HG03342 (cell line): ENCODE measurements at regions not wholly inside any gene's neighbourhood (a gene's known extent, or its start where the extent isn't known, plus 50 kb on each side); places are given as distances from the start of the nearest gene placed in this dataset.
A peak's percentile ranks its signal among the peaks of the same experiment; 100 is the strongest.
"Not testable (repeated sequence)": the region's sequence is repeated elsewhere in the genome, so short reads cannot be mapped to it uniquely, and the experiment has no call there.

Source experiments
- ATAC-seq: cut with Tn5 transposase; IDR thresholded peaks from one replicate; pipeline ENCODE4 v1.9.1; 2021; ENCODE audit warnings: mild to moderate bottlenecking, moderate library complexity; ENCODE audit not compliant: unreplicated experiment

GRCh38 chr13:50256536-50257321 lies 241.5 kb downstream of the KCNRG start:
- ATAC-seq: not testable (repeated sequence)

- ATAC-seq: no peak
Observed at GRCh38 chr13:50257646-50258045, 242.4 kb downstream of the KCNRG start.

GRCh38 chr13:50261130-50261901 lies 246.1 kb downstream of the KCNRG start:
- no peak for ATAC-seq

GRCh38 chr13:50267066-50267465 lies 251.8 kb downstream of the KCNRG start:
- ATAC-seq: no peak

GRCh38 chr13:50267917-50268316 lies 252.7 kb downstream of the KCNRG start:
- no peak for ATAC-seq

GRCh38 chr13:50268500-50268899 lies 253.3 kb downstream of the KCNRG start:
- ATAC-seq: no peak

- no peak for ATAC-seq
Observed at GRCh38 chr13:50274181-50274580, 258.9 kb downstream of the KCNRG start.

- no peak for ATAC-seq
Observed at GRCh38 chr13:50275392-50276063, 260.3 kb downstream of the KCNRG start.

- no peak for ATAC-seq
Observed at GRCh38 chr13:50276550-50276949, 261.3 kb downstream of the KCNRG start.

GRCh38 chr13:50277127-50277526 lies 261.9 kb downstream of the KCNRG start:
- no peak for ATAC-seq

GRCh38 chr13:50277906-50278305 lies 262.7 kb downstream of the KCNRG start:
- no peak for ATAC-seq

- no peak for ATAC-seq
Observed at GRCh38 chr13:50280441-50280937, 265.2 kb downstream of the KCNRG start.

- ATAC-seq: no peak
Observed at GRCh38 chr13:50282016-50282415, 266.8 kb downstream of the KCNRG start.

- ATAC-seq: no peak
Observed at GRCh38 chr13:50283017-50283416, 267.8 kb downstream of the KCNRG start.

- peak; percentile 90 for ATAC-seq
Observed at GRCh38 chr13:50284540-50284939, 269.3 kb downstream of the KCNRG start.

GRCh38 chr13:50285283-50285682 lies 270.0 kb downstream of the KCNRG start:
- ATAC-seq: no peak

- ATAC-seq: no peak
Observed at GRCh38 chr13:50286324-50286723, 271.1 kb downstream of the KCNRG start.

GRCh38 chr13:50290186-50290585 lies 274.9 kb downstream of the KCNRG start:
- ATAC-seq: no peak

- no peak for ATAC-seq
Observed at GRCh38 chr13:50291611-50292010, 276.4 kb downstream of the KCNRG start.

GRCh38 chr13:50292081-50292480 lies 276.8 kb downstream of the KCNRG start:
- no peak for ATAC-seq

- ATAC-seq: not testable (repeated sequence)
Observed at GRCh38 chr13:50294425-50294824, 279.2 kb downstream of the KCNRG start.
